Activated CD8-positive, alpha-beta T cell treated with anti-CD3 and anti-CD28 coated beads for 36 hours (primary cell): ENCODE measurements at regions not wholly inside any gene's neighbourhood (a gene's known extent, or its start where the extent isn't known, plus 50 kb on each side); places are given as distances from the start of the nearest gene placed in this dataset.

ENCODE experiments used
- ATAC-seq: fragments of 200-7000 bp; cut with Tn5 transposase; one replicate; pipeline ENCODE4 v1.10.0; 2021; ENCODE audit warnings: mild to moderate bottlenecking, moderate library complexity
- CTCF ChIA-PET: fragments of 350-600 bp; sonication (Branson Sonifier 250); formaldehyde crosslinking; loops from one replicate; lab custom pipeline; 2021; ENCODE audit warnings: antibody characterized with exemption; lab: Charles Lee
- POLR2A ChIA-PET: fragments of 350-600 bp; sonication (Branson Sonifier 250); formaldehyde crosslinking; loops from one replicate; lab custom pipeline; 2021; ENCODE audit warnings: antibody characterized with exemption; lab: Charles Lee
- DNase-seq: peaks from one replicate; pipeline ENCODE4 v3.0.0-alpha.2; 2020
- H3K27ac Mint-ChIP-seq: one replicate; pipeline ENCODE4 v1.8.0; 2021; ENCODE audit warnings: mild to moderate bottlenecking, mixed read lengths
- H3K27me3 Mint-ChIP-seq: one replicate; pipeline ENCODE4 v1.8.0; 2021; ENCODE audit warnings: mixed read lengths
- H3K36me3 Mint-ChIP-seq: one replicate; pipeline ENCODE4 v1.8.0; 2021; ENCODE audit warnings: low read depth, mixed read lengths
- H3K4me1 Mint-ChIP-seq: one replicate; pipeline ENCODE4 v1.8.0; 2021; ENCODE audit warnings: low read depth, mixed read lengths
- H3K4me3 Mint-ChIP-seq: one replicate; pipeline ENCODE4 v1.8.0; 2021; ENCODE audit warnings: mild to moderate bottlenecking, moderate library complexity, mixed read lengths
- H3K9me3 Mint-ChIP-seq: one replicate; pipeline ENCODE4 v1.8.0; 2021; ENCODE audit warnings: mixed read lengths
- CTCF ChIP-seq: fragments of 200-600 bp; IDR thresholded peaks from one replicate; pipeline ENCODE4 v1.8.0; 2022; ENCODE audit warnings: antibody characterized with exemption, mild to moderate bottlenecking
- intact Hi-C: fragments of 100-400 bp; cut with micrococcal nuclease; formaldehyde crosslinking; loops from one replicate; pipeline ENCODE4 v1.10.0; 2022

GRCh38 chr12:107536613-107537012 is 149.0 kb upstream of the PWP1 start:
- no peak for TF ChIP-seq CTCF
- no peak for ATAC-seq

GRCh38 chr12:107537464-107538119 is 148.0 kb upstream of the PWP1 start:
- H3K4me1 Mint-ChIP-seq, result peaks cover 32% of the 10 kb centered on the region
- H3K4me3 Mint-ChIP-seq, result no peak overlapping the region
- DNase-seq (no peak), ATAC-seq (no peak)
- ChIA-PET POLR2A (no interaction called here), CTCF (interaction anchor here (1.2 kb wide), 1 partner anchor 11 kb away, joined by 3 read pairs; no protein-coding TSS in a partner anchor)
- no peak for TF ChIP-seq CTCF
- intact Hi-C loops, result no loop called here
- no peak overlapping the region for H3K27ac Mint-ChIP-seq
- H3K9me3 Mint-ChIP-seq, result no peaks in the 10 kb centered on the region
- H3K36me3 Mint-ChIP-seq, result no peaks in the 10 kb centered on the region
- no peaks in the 10 kb centered on the region for H3K27me3 Mint-ChIP-seq

More at GRCh38 chr12:107536613-107537012, 149.0 kb upstream of the PWP1 start:
- POLR2A ChIA-PET, result no interaction called here
- intact Hi-C loops, result no loop called here
- Mint-ChIP-seq H3K36me3 (peaks cover 6% of the 10 kb centered on the region), H3K27me3 (no peaks in the 10 kb centered on the region), H3K4me3 (no peak overlapping the region), H3K4me1 (peaks cover 37% of the 10 kb centered on the region), H3K9me3 (peaks cover 4% of the 10 kb centered on the region), H3K27ac (no peak overlapping the region)
- CTCF ChIA-PET, result no interaction called here
- no peak for DNase-seq

GRCh38 chr12:107539196-107539939 is 146.2 kb upstream of the PWP1 start:
- H3K36me3 Mint-ChIP-seq, result no peaks in the 10 kb centered on the region
- H3K9me3 Mint-ChIP-seq, result no peaks in the 10 kb centered on the region
- H3K4me3 Mint-ChIP-seq, result no peak overlapping the region
- ChIA-PET POLR2A (no interaction called here), CTCF (interaction anchor here (1.0 kb wide), 1 partner anchor 407 kb away, joined by 3 read pairs; no protein-coding TSS in a partner anchor)
- intact Hi-C loops, result no loop called here
- DNase-seq (no peak), ATAC-seq (no peak)
- no peak for TF ChIP-seq CTCF
- H3K27me3 Mint-ChIP-seq, result no peaks in the 10 kb centered on the region
- peaks cover 21% of the 10 kb centered on the region for H3K4me1 Mint-ChIP-seq
- H3K27ac Mint-ChIP-seq, result no peak overlapping the region

GRCh38 chr12:107541001-107541705 is 144.4 kb upstream of the PWP1 start:
- H3K27ac Mint-ChIP-seq, result no peak overlapping the region
- peaks cover 19% of the 10 kb centered on the region for H3K4me1 Mint-ChIP-seq
- ChIA-PET CTCF (interaction anchor here (0.6 to 1.1 kb wide), 2 partner anchors 11 to 99 kb away, joined by 3 read pairs; no protein-coding TSS in a partner anchor), POLR2A (no interaction called here)
- no peak for TF ChIP-seq CTCF
- no peaks in the 10 kb centered on the region for H3K9me3 Mint-ChIP-seq
- no peak for DNase-seq
- no peak overlapping the region for H3K4me3 Mint-ChIP-seq
- intact Hi-C loops, result no loop called here
- no peak for ATAC-seq
- H3K27me3 Mint-ChIP-seq, result no peaks in the 10 kb centered on the region
- peaks cover 8% of the 10 kb centered on the region for H3K36me3 Mint-ChIP-seq
